Nephron progenitor cell (in vitro differentiated cells): ENCODE measurements at regions not wholly inside any gene's neighbourhood (a gene's known extent, or its start where the extent isn't known, plus 50 kb on each side); places are given as distances from the start of the nearest gene placed in this dataset.

ENCODE experiments used
- DNase-seq: peaks from one replicate; pipeline ENCODE4 v3.0.0; 2021
- H3K27ac Mint-ChIP-seq: 2 replicates; pipeline ENCODE4 v1.8.0; 2021; ENCODE audit warnings: mild to moderate bottlenecking, moderate library complexity, mixed read lengths
- H3K27me3 Mint-ChIP-seq: 2 replicates; pipeline ENCODE4 v1.8.0; 2021; ENCODE audit warnings: mild to moderate bottlenecking, low read depth, mixed read lengths; ENCODE audit not compliant: poor library complexity
- H3K36me3 Mint-ChIP-seq: 2 replicates; pipeline ENCODE4 v1.8.0; 2021; ENCODE audit warnings: low read depth, mixed read lengths
- H3K4me1 Mint-ChIP-seq: 2 replicates; pipeline ENCODE4 v1.8.0; 2021; ENCODE audit warnings: mixed read lengths
- H3K4me3 Mint-ChIP-seq: 2 replicates; pipeline ENCODE4 v1.8.0; 2021; ENCODE audit warnings: mild to moderate bottlenecking, moderate library complexity, mixed read lengths
- H3K9me3 Mint-ChIP-seq: 2 replicates; pipeline ENCODE4 v1.8.0; 2021; ENCODE audit warnings: mild to moderate bottlenecking, moderate library complexity, mixed read lengths
- CTCF ChIP-seq: fragments of 200-600 bp; sonication (generic); IDR thresholded peaks from 2 replicates; pipeline ENCODE4 v1.5.0; 2021; ENCODE audit warnings: antibody characterized with exemption

GRCh38 chr14:22699801-22700564 is 55.8 kb upstream of the OR6J1 start:
- H3K4me1 Mint-ChIP-seq = peaks cover 5% of the 10 kb centered on the region
- H3K27me3 Mint-ChIP-seq = peaks cover 4% of the 10 kb centered on the region
- DNase-seq = no peak
- no peak for TF ChIP-seq CTCF
- no peak overlapping the region for H3K4me3 Mint-ChIP-seq
- no peak overlapping the region for H3K27ac Mint-ChIP-seq
- H3K36me3 Mint-ChIP-seq = no peaks in the 10 kb centered on the region
- peaks cover 6% of the 10 kb centered on the region for H3K9me3 Mint-ChIP-seq

GRCh38 chr14:22713631-22713950 is 52.9 kb upstream of the OXA1L start:
- TF ChIP-seq CTCF = no peak
- H3K27me3 Mint-ChIP-seq = peaks cover 18% of the 10 kb centered on the region
- H3K4me3 Mint-ChIP-seq = peak overlapping the region; percentile 79
- no peak for DNase-seq
- no peaks in the 10 kb centered on the region for H3K4me1 Mint-ChIP-seq
- no peaks in the 10 kb centered on the region for H3K36me3 Mint-ChIP-seq
- H3K9me3 Mint-ChIP-seq = peaks cover 4% of the 10 kb centered on the region
- H3K27ac Mint-ChIP-seq = no peak overlapping the region

- TF ChIP-seq CTCF = no peak
- Mint-ChIP-seq H3K27ac (no peak overlapping the region), H3K27me3 (peaks cover 16% of the 10 kb centered on the region), H3K9me3 (no peaks in the 10 kb centered on the region), H3K4me1 (no peaks in the 10 kb centered on the region), H3K36me3 (no peaks in the 10 kb centered on the region), H3K4me3 (no peak overlapping the region)
- no peak for DNase-seq
Observed at GRCh38 chr14:22715186-22715812, 51.2 kb upstream of the OXA1L start.

- TF ChIP-seq CTCF = no peak
- H3K9me3 Mint-ChIP-seq = no peaks in the 10 kb centered on the region
- peaks cover 16% of the 10 kb centered on the region for H3K27me3 Mint-ChIP-seq
- no peaks in the 10 kb centered on the region for H3K4me1 Mint-ChIP-seq
- H3K36me3 Mint-ChIP-seq = no peaks in the 10 kb centered on the region
- DNase-seq = no peak
- H3K27ac Mint-ChIP-seq = no peak overlapping the region
- no peak overlapping the region for H3K4me3 Mint-ChIP-seq
Observed at GRCh38 chr14:22715890-22716289, 50.6 kb upstream of the OXA1L start.
